Spleen (tissue), 11 donors: ENCODE measurements at regions not wholly inside any gene's neighbourhood (a gene's known extent, or its start where the extent isn't known, plus 50 kb on each side); places are given as distances from the start of the nearest gene placed in this dataset.

ENCODE experiments used
- DNase-seq: peaks from one replicate; pipeline ENCODE4 v3.0.0-alpha.2; 2020
- H3K27ac ChIP-seq, 8 donors: fragments of 200-600 bp; sonication (generic) in 7 of 8; 1 replicate in 4 of 8; 2 replicates in 4 of 8; pipeline versions ENCODE4 v1.5.0 to v1.8.0; 2016 to 2021; ENCODE audit warnings: inconsistent platforms in 4 of 8, mild to moderate bottlenecking in 4 of 8, moderate library complexity in 1 of 8
- H3K27me3 ChIP-seq, 7 donors: fragments of 200-600 bp; sonication (generic) in 6 of 7; replicated peaks in 1 of 7; 1 replicate in 4 of 7; 2 replicates in 3 of 7; pipeline versions ENCODE4 v1.5.0 to v1.8.0; 2016 to 2021; ENCODE audit warnings: inconsistent platforms in 3 of 7, mild to moderate bottlenecking in 1 of 7
- H3K36me3 ChIP-seq, 6 donors: fragments of 200-600 bp; sonication (generic) in 5 of 6; 1 replicate in 4 of 6; 2 replicates in 2 of 6; pipeline versions ENCODE4 v1.5.0 to v1.8.0; 2016 to 2021; ENCODE audit warnings: inconsistent platforms in 2 of 6
- H3K4me1 ChIP-seq, 6 donors: fragments of 200-600 bp; sonication (generic) in 5 of 6; 1 replicate in 3 of 6; 2 replicates in 3 of 6; pipeline versions ENCODE4 v1.5.0 to v1.8.0; 2016 to 2021; ENCODE audit warnings: inconsistent platforms in 3 of 6
- H3K4me3 ChIP-seq, 8 donors: fragments of 200-600 bp; sonication (generic) in 7 of 8; 1 replicate in 4 of 8; 2 replicates in 4 of 8; pipeline versions ENCODE4 v1.5.0 to v1.8.0; 2016 to 2021; ENCODE audit warnings: inconsistent platforms in 4 of 8, mild to moderate bottlenecking in 4 of 8, moderate library complexity in 2 of 8
- H3K9me3 ChIP-seq, 8 donors: fragments of 200-600 bp; sonication (generic) in 7 of 8; 1 replicate in 4 of 8; 2 replicates in 4 of 8; pipeline versions ENCODE4 v1.5.0 to v1.8.0; 2016 to 2021; ENCODE audit warnings: inconsistent platforms in 4 of 8
- CTCF ChIP-seq, 11 experiments: fragments of 200-600 bp in 7 of 11; fragments of 450-650 bp in 4 of 11; sonication (generic) in 4 of 11; IDR thresholded peaks in 8 of 11; conservative IDR thresholded peaks in 3 of 11; 1 replicate in 7 of 11; 2 replicates in 4 of 11; pipeline versions ENCODE4 v1.4.0 to v1.8.0; 2016 to 2021; ENCODE audit warnings: antibody characterized with exemption in 11 of 11, inconsistent platforms in 4 of 11, mild to moderate bottlenecking in 1 of 11
- POLR2A ChIP-seq, 3 donors: fragments of 450-650 bp; IDR thresholded peaks; one replicate each; pipeline ENCODE4 v1.5.1; 2017; ENCODE audit warnings: antibody characterized with exemption in 3 of 3, mild to moderate bottlenecking in 1 of 3
- POLR2AphosphoS5 ChIP-seq, 3 donors: sonication (generic); formaldehyde crosslinking; IDR thresholded peaks; one replicate each; pipeline ENCODE4 v1.5.1; 2017; ENCODE audit warnings: antibody characterized with exemption in 3 of 3
- WGBS, 5 donors: extraction: QIAGEN DNeasy Blood & Tissue Kit in 3 of 5; methylation state at CpG; one replicate each; pipeline versions ENCODE4 v1.1.5 to v1.1.7; 2013 to 2018; 5-methylcytosine and 5-hydroxymethylcytosine counted together
- intact Hi-C: fragments of 100-400 bp; cut with DNase I; formaldehyde crosslinking; loops from one replicate; pipeline ENCODE4 v1.15.0; 2023; ENCODE audit warnings: low total_unique reads
- donor health status: healthy with polysubstance abuse.
- donor health status: DM: no; HTN: no; CAD: no; lungs with moderate emphysema.
- donor health status: DM: no; HTN: no; CAD: no.
- donor health status: Bipolar disorder and iron deficiency.
- donor health status: healthy.
- donor health status: DM: no; HTN: no; CAD: no.
- donor health status: DM: yes; HTN: yes; CAD: no.

GRCh38 chr4:33446953-33447352, 2726.8 kb downstream of the PCDH7 start:
- Histone ChIP-seq H3K27ac (no peak overlapping the region), H3K27me3 (no peaks in the 10 kb centered on the region), H3K4me3 (no peak overlapping the region), H3K9me3 (peaks cover 0 to 7% (median 0%) of the 10 kb centered on the region in 8 donors), H3K36me3 (no peaks in the 10 kb centered on the region), H3K4me1 (no peaks in the 10 kb centered on the region)
- WGBS, 5 donors, result 64 to 79% (median 76%) methylated on average over 2 of the region's 2 CpGs
- TF ChIP-seq CTCF (IDR thresholded peaks at IDR 0.05 in 8 of 11, conservative IDR thresholded peaks at IDR 0.05 in 3 of 11) (no peak), POLR2A (IDR thresholded peaks at IDR 0.05) (no peak), POLR2AphosphoS5 (IDR thresholded peaks at IDR 0.05) (no peak)
- no peak for DNase-seq
- intact Hi-C loops, result no loop called here

GRCh38 chr4:33448948-33449347, 2728.8 kb downstream of the PCDH7 start:
- no peak for TF ChIP-seq POLR2AphosphoS5 (IDR thresholded peaks at IDR 0.05)
- no peak for TF ChIP-seq CTCF (IDR thresholded peaks at IDR 0.05 in 8 of 11, conservative IDR thresholded peaks at IDR 0.05 in 3 of 11)
- no peak for TF ChIP-seq POLR2A (IDR thresholded peaks at IDR 0.05)
- intact Hi-C loops, result no loop called here
- H3K9me3 ChIP-seq, result peaks cover 0 to 7% (median 0%) of the 10 kb centered on the region in 8 donors
- no peaks in the 10 kb centered on the region for H3K27me3 ChIP-seq
- no peaks in the 10 kb centered on the region for H3K36me3 ChIP-seq
- 83 to 93% (median 90%) methylated on average over 3 of the region's 3 CpGs for WGBS, 5 donors
- no peak overlapping the region for H3K27ac ChIP-seq
- no peaks in the 10 kb centered on the region for H3K4me1 ChIP-seq
- no peak for DNase-seq
- no peak overlapping the region for H3K4me3 ChIP-seq

GRCh38 chr4:33453436-33453835, 2733.3 kb downstream of the PCDH7 start:
- intact Hi-C loops, result no loop called here
- no peak for DNase-seq
- no peaks in the 10 kb centered on the region for H3K36me3 ChIP-seq
- H3K4me1 ChIP-seq, result no peaks in the 10 kb centered on the region
- H3K27ac ChIP-seq, result no peak overlapping the region
- no peaks in the 10 kb centered on the region for H3K27me3 ChIP-seq
- H3K4me3 ChIP-seq, result no peak overlapping the region
- TF ChIP-seq POLR2A (IDR thresholded peaks at IDR 0.05) (no peak), CTCF (IDR thresholded peaks at IDR 0.05 in 8 of 11, conservative IDR thresholded peaks at IDR 0.05 in 3 of 11) (no peak), POLR2AphosphoS5 (IDR thresholded peaks at IDR 0.05) (no peak)
- H3K9me3 ChIP-seq, result peaks cover 0 to 16% (median 0%) of the 10 kb centered on the region in 8 donors

GRCh38 chr4:33453916-33454315, 2733.7 kb downstream of the PCDH7 start:
- DNase-seq, result no peak
- Histone ChIP-seq H3K4me3 (no peak overlapping the region), H3K9me3 (peaks cover 0 to 16% (median 0%) of the 10 kb centered on the region in 8 donors), H3K27ac (no peak overlapping the region), H3K36me3 (no peaks in the 10 kb centered on the region), H3K4me1 (no peaks in the 10 kb centered on the region), H3K27me3 (no peaks in the 10 kb centered on the region)
- 74 to 97% (median 89%) methylated on average over 1 of the region's 1 CpG for WGBS, 5 donors
- intact Hi-C loops, result no loop called here
- TF ChIP-seq POLR2AphosphoS5 (IDR thresholded peaks at IDR 0.05) (no peak), CTCF (IDR thresholded peaks at IDR 0.05 in 8 of 11, conservative IDR thresholded peaks at IDR 0.05 in 3 of 11) (no peak), POLR2A (IDR thresholded peaks at IDR 0.05) (no peak)
